ENCODE measurements at regions not wholly inside any gene's neighbourhood (a gene's known extent, or its start where the extent isn't known, plus 50 kb on each side); places are given as distances from the start of the nearest gene placed in this dataset.

DNA sequence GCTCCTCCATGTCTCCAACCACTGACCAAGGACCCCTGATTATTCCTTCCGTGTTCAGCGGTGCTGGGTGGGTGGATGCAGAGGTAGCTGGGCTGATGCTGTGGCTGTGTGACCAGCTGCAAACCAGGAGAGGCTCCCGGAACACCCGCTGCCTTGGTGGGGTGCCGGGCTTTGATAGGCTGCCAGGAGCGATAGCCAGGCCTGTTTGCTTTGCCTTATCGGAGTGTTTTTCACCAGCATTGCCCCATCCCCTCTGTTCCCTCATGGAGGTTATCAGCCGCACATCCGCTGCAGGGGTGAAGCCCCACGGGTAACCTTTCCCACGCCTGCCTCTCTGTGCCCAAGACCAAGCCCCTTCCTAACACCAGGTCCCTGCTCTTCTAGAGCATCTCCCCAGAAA is 354.3 kb downstream of the C16orf95 start:
- Histone ChIP-seq H3K4me3 (ENCODE audit: insufficient read depth, low read depth, low read length) (no peak overlapping the region), H3K27ac (ENCODE audit: insufficient read depth, low read depth, low read length, poor library complexity, severe bottlenecking) (no peak overlapping the region), H3K27me3 (ENCODE audit: control insufficient read depth, insufficient read depth, low read length, poor library complexity, severe bottlenecking) (no peaks in the 10 kb centered on the region), H3K36me3 (ENCODE audit: control insufficient read depth, insufficient read depth, low read length) (no peaks in the 10 kb centered on the region), H3K9me3 (ENCODE audit: control insufficient read depth, low read length) (no peaks in the 10 kb centered on the region), H3K4me1 (ENCODE audit: control insufficient read depth, insufficient read depth, low read length) (peaks cover 22% of the 10 kb centered on the region)
- 92 to 95% methylated on average over 11 of the region's 11 CpGs for WGBS, 2 experiments

DNA sequence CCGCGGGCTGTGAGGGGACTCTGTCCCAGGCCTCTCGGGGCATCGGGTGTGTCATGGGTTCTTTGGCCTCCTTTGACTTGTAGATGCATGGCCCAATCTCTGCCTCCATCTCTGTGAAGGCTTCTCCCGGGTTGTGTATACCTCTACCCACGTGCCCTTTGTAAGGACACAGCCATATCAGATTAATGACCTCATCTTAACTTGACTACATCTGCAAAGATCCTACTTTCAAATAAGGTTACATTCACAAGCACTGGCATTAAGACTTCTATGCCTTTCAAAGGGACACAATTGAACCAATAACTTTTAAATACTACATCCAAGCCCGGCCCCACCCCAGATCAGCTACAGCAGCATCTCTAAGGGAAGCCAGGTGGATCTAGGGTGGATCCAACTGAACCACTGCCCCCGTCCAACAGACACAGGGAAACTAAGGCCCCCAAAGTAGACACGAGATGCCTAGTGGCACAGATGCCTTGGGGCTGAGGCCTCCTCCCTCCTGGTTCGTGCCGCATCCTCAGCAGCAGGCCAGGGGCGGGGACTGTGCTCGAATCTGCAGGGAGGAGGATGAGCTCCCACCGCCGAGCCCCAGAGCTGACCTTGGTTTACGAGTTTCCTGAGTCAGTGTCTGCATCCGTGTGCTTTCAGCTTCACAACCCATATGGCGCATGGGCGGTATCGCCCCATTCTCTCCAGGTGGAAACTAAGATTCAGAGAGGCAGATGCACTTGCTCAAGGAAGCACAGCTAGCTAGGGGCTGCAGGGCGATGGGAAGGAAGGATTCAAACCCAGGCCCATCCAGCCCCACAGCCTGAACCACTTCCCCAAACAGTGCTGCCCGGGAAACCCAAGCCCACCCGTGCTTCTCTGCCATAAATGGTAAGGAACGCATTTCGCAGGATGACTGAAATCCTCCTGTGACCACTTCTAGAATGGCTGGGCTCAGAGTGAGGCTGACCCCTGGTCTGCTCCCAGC is 353.3 kb downstream of the C16orf95 start:
- Histone ChIP-seq H3K4me3 (ENCODE audit: insufficient read depth, low read depth, low read length) (no peak overlapping the region), H3K4me1 (ENCODE audit: control insufficient read depth, insufficient read depth, low read length) (peaks cover 17% of the 10 kb centered on the region), H3K9me3 (ENCODE audit: control insufficient read depth, low read length) (no peaks in the 10 kb centered on the region), H3K27ac (ENCODE audit: insufficient read depth, low read depth, low read length, poor library complexity, severe bottlenecking) (no peak overlapping the region), H3K36me3 (ENCODE audit: control insufficient read depth, insufficient read depth, low read length) (no peaks in the 10 kb centered on the region), H3K27me3 (ENCODE audit: control insufficient read depth, insufficient read depth, low read length, poor library complexity, severe bottlenecking) (no peaks in the 10 kb centered on the region)
- WGBS, 2 experiments = 90% methylated on average over 25 of the region's 25 CpGs

DNA sequence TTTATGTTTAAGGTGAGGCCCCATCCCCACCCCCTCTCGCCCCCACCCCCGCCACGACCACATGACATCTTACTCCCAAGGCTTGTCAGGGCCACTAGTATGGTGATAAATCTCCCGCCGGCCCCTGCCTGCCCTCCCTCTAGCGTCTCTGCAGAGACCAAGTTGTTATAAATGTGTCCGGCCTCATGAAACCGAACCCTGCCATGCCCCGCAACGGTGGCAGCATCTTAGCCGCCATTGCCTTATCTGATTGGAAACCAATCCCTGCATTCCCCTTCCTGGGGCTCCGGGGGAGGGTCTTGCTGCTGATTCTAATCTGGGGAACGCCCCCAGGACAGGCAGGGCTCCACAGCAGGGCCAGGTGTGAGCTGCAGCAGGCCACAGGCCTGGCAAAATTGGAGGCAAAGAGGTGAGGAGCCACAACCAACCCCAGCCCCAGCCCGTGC is 352.4 kb downstream of the C16orf95 start:
- WGBS, 2 experiments = 86 to 92% methylated on average over 11 to 14 of the region's 14 CpGs
- no peak overlapping the region for H3K27ac ChIP-seq (ENCODE audit: insufficient read depth, low read depth, low read length, poor library complexity, severe bottlenecking)
- no peaks in the 10 kb centered on the region for H3K36me3 ChIP-seq (ENCODE audit: control insufficient read depth, insufficient read depth, low read length)
- H3K9me3 ChIP-seq (ENCODE audit: control insufficient read depth, low read length) = no peaks in the 10 kb centered on the region
- H3K4me3 ChIP-seq (ENCODE audit: insufficient read depth, low read depth, low read length) = no peak overlapping the region
- peaks cover 8% of the 10 kb centered on the region for H3K4me1 ChIP-seq (ENCODE audit: control insufficient read depth, insufficient read depth, low read length)
- no peaks in the 10 kb centered on the region for H3K27me3 ChIP-seq (ENCODE audit: control insufficient read depth, insufficient read depth, low read length, poor library complexity, severe bottlenecking)

DNA sequence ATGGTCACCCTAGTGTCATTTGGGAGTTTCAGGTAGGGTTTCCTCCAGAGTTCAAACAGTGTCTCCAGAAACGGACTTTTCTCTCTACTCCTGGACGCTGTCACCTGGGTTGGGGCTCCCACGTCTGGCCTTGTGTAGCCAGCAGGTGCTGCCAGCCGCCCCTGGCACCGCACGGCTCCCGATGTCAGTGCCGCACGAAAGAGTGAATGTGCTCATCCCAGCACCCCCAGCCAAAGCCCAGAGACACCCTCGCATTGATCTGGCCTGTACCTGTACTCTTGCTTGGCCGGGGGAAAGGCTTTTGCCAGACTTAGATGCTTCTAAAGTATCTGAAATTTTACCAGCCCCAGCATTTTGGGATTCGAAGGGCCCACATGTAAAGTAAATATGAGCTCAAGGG is 351.9 kb downstream of the C16orf95 start:
- 96 to 97% methylated on average over 12 of the region's 12 CpGs for WGBS, 2 experiments
- no peaks in the 10 kb centered on the region for H3K9me3 ChIP-seq (ENCODE audit: control insufficient read depth, low read length)
- H3K27ac ChIP-seq (ENCODE audit: insufficient read depth, low read depth, low read length, poor library complexity, severe bottlenecking) = no peak overlapping the region
- no peak overlapping the region for H3K4me3 ChIP-seq (ENCODE audit: insufficient read depth, low read depth, low read length)
- H3K36me3 ChIP-seq (ENCODE audit: control insufficient read depth, insufficient read depth, low read length) = no peaks in the 10 kb centered on the region
- no peaks in the 10 kb centered on the region for H3K27me3 ChIP-seq (ENCODE audit: control insufficient read depth, insufficient read depth, low read length, poor library complexity, severe bottlenecking)
- H3K4me1 ChIP-seq (ENCODE audit: control insufficient read depth, insufficient read depth, low read length) = peaks cover 3% of the 10 kb centered on the region

DNA sequence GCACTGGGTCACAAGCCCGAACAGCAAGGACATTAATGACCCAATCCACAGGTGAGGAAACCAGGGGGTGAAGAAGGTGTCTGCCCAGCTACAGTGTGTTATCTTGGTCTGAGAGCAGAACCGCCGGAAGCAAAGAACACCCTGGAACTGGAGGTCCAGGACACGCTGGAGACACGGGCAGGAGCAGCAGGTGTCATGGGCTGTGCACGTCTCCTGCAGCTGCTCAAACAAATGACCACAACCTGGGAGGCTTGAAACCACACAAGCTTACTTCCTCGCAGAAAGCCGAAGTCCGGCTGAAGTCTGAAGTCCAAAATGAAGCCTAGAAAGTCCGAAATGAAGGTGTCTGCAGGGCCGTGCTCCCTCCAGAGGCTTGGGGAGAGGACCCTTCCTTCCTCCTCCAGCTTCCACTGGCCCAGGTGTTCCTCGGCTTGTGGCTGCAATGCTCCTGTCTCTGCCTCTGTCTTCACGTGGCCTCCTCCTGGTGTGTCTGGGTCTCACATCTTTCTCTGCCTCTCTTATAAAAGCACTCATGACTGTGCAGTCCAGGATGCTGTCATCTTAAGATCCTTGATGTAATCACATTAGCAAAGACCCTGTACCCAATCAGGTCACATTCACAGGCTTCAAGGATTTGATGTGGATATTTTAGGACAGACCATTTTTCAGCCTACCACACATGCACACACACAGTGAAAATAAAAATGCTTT is 351.2 kb downstream of the C16orf95 start:
- Histone ChIP-seq H3K4me3 (ENCODE audit: insufficient read depth, low read depth, low read length) (no peak overlapping the region), H3K27me3 (ENCODE audit: control insufficient read depth, insufficient read depth, low read length, poor library complexity, severe bottlenecking) (no peaks in the 10 kb centered on the region), H3K4me1 (ENCODE audit: control insufficient read depth, insufficient read depth, low read length) (no peaks in the 10 kb centered on the region), H3K9me3 (ENCODE audit: control insufficient read depth, low read length) (no peaks in the 10 kb centered on the region), H3K36me3 (ENCODE audit: control insufficient read depth, insufficient read depth, low read length) (no peaks in the 10 kb centered on the region), H3K27ac (ENCODE audit: insufficient read depth, low read depth, low read length, poor library complexity, severe bottlenecking) (no peak overlapping the region)
- 92% methylated on average over 13 of the region's 13 CpGs for WGBS, 2 experiments

DNA sequence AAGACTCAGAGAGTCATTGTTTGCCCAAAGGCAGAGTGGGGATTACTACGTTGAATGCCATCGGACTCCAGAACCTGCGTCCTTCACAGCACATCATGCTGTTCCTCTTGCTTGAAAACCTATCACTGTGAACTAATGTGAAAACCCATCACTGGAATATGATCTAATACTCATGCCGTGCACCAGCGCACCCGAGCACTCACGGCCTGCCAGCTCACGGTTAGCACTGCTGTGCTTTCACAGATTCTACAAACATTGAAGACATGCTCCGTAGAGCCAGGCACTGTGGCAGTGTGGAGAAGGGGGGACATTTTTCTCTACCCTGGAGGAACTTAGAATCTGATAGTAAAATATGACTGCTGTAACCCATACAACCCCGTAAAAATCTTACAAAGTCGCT is 350.4 kb downstream of the C16orf95 start:
- H3K27ac ChIP-seq (ENCODE audit: insufficient read depth, low read depth, low read length, poor library complexity, severe bottlenecking) = no peak overlapping the region
- H3K4me1 ChIP-seq (ENCODE audit: control insufficient read depth, insufficient read depth, low read length) = no peaks in the 10 kb centered on the region
- H3K4me3 ChIP-seq (ENCODE audit: insufficient read depth, low read depth, low read length) = no peak overlapping the region
- H3K27me3 ChIP-seq (ENCODE audit: control insufficient read depth, insufficient read depth, low read length, poor library complexity, severe bottlenecking) = no peaks in the 10 kb centered on the region
- H3K9me3 ChIP-seq (ENCODE audit: control insufficient read depth, low read length) = no peaks in the 10 kb centered on the region
- no peaks in the 10 kb centered on the region for H3K36me3 ChIP-seq (ENCODE audit: control insufficient read depth, insufficient read depth, low read length)
- 94 to 96% methylated on average over 11 of the region's 11 CpGs for WGBS, 2 experiments

DNA sequence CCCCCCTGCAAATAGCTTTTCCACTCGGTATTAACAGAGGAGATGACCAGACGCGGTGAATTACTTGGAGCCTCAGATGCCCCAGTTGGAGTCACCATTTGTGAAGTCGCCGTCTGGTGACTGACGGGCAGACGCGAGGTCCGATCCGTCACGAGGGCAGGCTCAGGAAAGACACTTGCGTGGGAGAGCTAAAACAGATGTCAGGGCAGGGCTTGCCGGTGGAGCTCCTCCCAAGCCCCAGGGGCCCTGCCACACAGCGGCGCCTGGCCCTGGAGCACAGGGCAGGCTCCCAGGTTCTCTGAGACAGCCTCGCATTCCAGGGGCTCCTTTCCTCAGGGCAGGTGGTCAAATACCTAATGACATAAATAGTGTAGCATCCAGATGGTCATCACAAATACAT is 348.3 kb downstream of the C16orf95 start:
- Histone ChIP-seq H3K36me3 (ENCODE audit: control insufficient read depth, insufficient read depth, low read length) (no peaks in the 10 kb centered on the region), H3K27me3 (ENCODE audit: control insufficient read depth, insufficient read depth, low read length, poor library complexity, severe bottlenecking) (no peaks in the 10 kb centered on the region), H3K27ac (ENCODE audit: insufficient read depth, low read depth, low read length, poor library complexity, severe bottlenecking) (no peak overlapping the region), H3K4me1 (ENCODE audit: control insufficient read depth, insufficient read depth, low read length) (no peaks in the 10 kb centered on the region), H3K4me3 (ENCODE audit: insufficient read depth, low read depth, low read length) (no peak overlapping the region), H3K9me3 (ENCODE audit: control insufficient read depth, low read length) (no peaks in the 10 kb centered on the region)
- 85 to 87% methylated on average over 16 of the region's 16 CpGs for WGBS, 2 experiments

DNA sequence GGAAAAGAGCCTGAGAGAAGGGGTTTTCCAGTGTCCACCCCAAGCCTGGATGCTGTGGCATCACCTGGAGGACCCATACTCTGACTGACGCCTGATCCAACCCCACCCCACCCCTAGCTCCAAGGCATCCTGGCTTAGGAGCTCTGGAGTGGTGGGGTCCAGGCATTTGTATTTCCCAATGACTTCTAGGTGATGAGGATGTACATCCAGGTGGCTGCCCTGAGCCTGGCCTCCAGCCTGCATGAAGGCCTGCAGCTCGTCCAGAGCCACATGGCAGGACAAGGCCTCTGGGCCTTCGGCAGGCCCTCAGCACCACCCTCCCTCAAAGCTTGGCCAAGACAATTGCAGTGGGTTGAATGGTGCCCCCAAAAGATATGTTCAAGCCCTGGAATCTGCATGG is 347.5 kb downstream of the C16orf95 start:
- H3K9me3 ChIP-seq (ENCODE audit: control insufficient read depth, low read length) = no peaks in the 10 kb centered on the region
- no peaks in the 10 kb centered on the region for H3K27me3 ChIP-seq (ENCODE audit: control insufficient read depth, insufficient read depth, low read length, poor library complexity, severe bottlenecking)
- WGBS, 2 experiments = 94 to 100% methylated on average over 2 to 3 of the region's 3 CpGs
- no peak overlapping the region for H3K27ac ChIP-seq (ENCODE audit: insufficient read depth, low read depth, low read length, poor library complexity, severe bottlenecking)
- H3K36me3 ChIP-seq (ENCODE audit: control insufficient read depth, insufficient read depth, low read length) = no peaks in the 10 kb centered on the region
- no peaks in the 10 kb centered on the region for H3K4me1 ChIP-seq (ENCODE audit: control insufficient read depth, insufficient read depth, low read length)
- H3K4me3 ChIP-seq (ENCODE audit: insufficient read depth, low read depth, low read length) = no peak overlapping the region

DNA sequence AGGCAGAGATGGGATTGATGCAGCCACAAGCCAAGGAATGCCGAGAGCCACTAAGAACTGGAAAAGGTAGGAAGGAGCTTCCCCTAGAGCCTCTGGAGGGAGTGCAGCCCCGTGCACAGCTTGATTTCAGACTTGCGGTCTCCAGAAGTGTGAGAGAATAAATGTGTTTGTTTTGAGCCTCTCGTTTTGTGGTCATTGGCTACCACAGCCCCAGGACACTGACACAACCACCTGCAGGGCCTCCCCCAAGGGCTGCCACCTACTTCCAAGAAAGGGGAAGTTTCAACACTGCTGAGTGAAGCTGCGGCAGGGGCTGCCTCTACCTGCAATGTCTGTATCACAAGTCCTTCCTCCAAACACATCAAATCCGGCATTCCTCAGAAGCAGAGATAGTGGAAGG is 346.9 kb downstream of the C16orf95 start:
- H3K9me3 ChIP-seq (ENCODE audit: control insufficient read depth, low read length) = no peaks in the 10 kb centered on the region
- no peaks in the 10 kb centered on the region for H3K27me3 ChIP-seq (ENCODE audit: control insufficient read depth, insufficient read depth, low read length, poor library complexity, severe bottlenecking)
- H3K4me1 ChIP-seq (ENCODE audit: control insufficient read depth, insufficient read depth, low read length) = no peaks in the 10 kb centered on the region
- no peaks in the 10 kb centered on the region for H3K36me3 ChIP-seq (ENCODE audit: control insufficient read depth, insufficient read depth, low read length)
- WGBS, 2 experiments = 91 to 94% methylated on average over 5 to 6 of the region's 6 CpGs
- H3K27ac ChIP-seq (ENCODE audit: insufficient read depth, low read depth, low read length, poor library complexity, severe bottlenecking) = no peak overlapping the region
- no peak overlapping the region for H3K4me3 ChIP-seq (ENCODE audit: insufficient read depth, low read depth, low read length)

DNA sequence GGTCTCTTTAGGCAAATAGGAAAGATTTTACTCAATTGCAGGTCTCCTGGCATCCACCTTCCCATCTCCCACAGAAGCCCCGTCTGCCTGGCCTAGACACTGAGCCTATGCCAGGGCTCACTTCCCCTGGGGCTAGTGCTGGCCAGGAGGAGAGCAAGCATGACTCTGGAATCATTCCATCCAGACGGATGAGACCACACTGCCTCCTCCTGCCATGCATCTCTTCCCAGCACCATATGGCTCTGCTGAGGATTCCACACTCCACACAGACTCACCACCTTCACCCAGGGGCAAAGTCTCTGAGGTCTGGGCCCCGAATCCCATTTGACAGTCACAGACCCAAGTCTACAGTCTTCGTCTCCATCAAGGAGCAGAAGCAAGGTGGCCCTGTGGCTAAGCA is 346.5 kb downstream of the C16orf95 start:
- H3K36me3 ChIP-seq (ENCODE audit: control insufficient read depth, insufficient read depth, low read length) = no peaks in the 10 kb centered on the region
- no peaks in the 10 kb centered on the region for H3K9me3 ChIP-seq (ENCODE audit: control insufficient read depth, low read length)
- no peaks in the 10 kb centered on the region for H3K4me1 ChIP-seq (ENCODE audit: control insufficient read depth, insufficient read depth, low read length)
- WGBS, 2 experiments = 88 to 94% methylated on average over 4 of the region's 4 CpGs
- no peaks in the 10 kb centered on the region for H3K27me3 ChIP-seq (ENCODE audit: control insufficient read depth, insufficient read depth, low read length, poor library complexity, severe bottlenecking)
- no peak overlapping the region for H3K4me3 ChIP-seq (ENCODE audit: insufficient read depth, low read depth, low read length)
- H3K27ac ChIP-seq (ENCODE audit: insufficient read depth, low read depth, low read length, poor library complexity, severe bottlenecking) = no peak overlapping the region
